ENCODE measurements at regions not wholly inside any gene's neighbourhood (a gene's known extent, or its start where the extent isn't known, plus 50 kb on each side); places are given as distances from the start of the nearest gene placed in this dataset.
A peak's percentile ranks its signal among the peaks of the same experiment; 100 is the strongest.

GRCh38 chrX:118250445-118250844 is 95.5 kb upstream of the WDR44 start:
- no peak for DNase-seq (ENCODE audit: low spot score)
- Histone ChIP-seq H3K36me3 (no peaks in the 10 kb centered on the region), H3K4me1 (no peaks in the 10 kb centered on the region), H3K4me3 (no peak overlapping the region), H3K9me3 (no peaks in the 10 kb centered on the region), H3K27ac (no peak overlapping the region), H3K27me3 (no peaks in the 10 kb centered on the region)
- TF ChIP-seq, protein P1, sequence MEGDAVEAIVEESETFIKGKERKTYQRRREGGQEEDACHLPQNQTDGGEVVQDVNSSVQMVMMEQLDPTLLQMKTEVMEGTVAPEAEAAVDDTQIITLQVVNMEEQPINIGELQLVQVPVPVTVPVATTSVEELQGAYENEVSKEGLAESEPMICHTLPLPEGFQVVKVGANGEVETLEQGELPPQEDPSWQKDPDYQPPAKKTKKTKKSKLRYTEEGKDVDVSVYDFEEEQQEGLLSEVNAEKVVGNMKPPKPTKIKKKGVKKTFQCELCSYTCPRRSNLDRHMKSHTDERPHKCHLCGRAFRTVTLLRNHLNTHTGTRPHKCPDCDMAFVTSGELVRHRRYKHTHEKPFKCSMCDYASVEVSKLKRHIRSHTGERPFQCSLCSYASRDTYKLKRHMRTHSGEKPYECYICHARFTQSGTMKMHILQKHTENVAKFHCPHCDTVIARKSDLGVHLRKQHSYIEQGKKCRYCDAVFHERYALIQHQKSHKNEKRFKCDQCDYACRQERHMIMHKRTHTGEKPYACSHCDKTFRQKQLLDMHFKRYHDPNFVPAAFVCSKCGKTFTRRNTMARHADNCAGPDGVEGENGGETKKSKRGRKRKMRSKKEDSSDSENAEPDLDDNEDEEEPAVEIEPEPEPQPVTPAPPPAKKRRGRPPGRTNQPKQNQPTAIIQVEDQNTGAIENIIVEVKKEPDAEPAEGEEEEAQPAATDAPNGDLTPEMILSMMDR (IDR thresholded peaks at IDR 0.05), result no peak

- no peaks in the 10 kb centered on the region for H3K4me1 ChIP-seq
- TF ChIP-seq, protein P1 (IDR thresholded peaks at IDR 0.05), result no peak
- no peak overlapping the region for H3K27ac ChIP-seq
Measured at GRCh38 chrX:118251271-118251670, 94.6 kb upstream of the WDR44 start.

DNA sequence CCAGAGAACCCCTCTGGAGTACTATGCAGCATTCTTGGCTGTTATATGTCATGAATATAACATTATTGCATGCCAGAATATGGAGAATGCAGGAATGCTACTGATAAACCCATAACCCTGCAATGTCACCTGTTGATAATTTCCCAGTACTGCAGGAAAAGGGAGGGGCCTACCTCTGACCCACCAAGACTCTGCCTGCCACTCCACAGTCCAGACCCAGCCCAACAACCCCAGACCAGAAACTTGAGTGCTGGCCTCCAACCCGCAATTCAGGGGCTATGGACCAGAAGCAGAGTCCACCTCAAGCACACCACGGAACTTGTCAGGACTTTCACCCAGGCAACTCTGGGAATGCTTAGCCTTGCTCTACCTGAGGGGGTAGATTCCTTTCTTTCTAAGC is 92.9 kb upstream of the WDR44 start:
- no peak for DNase-seq (ENCODE audit: low spot score)
- Histone ChIP-seq H3K4me1 (no peaks in the 10 kb centered on the region), H3K36me3 (no peaks in the 10 kb centered on the region), H3K27ac (no peak overlapping the region), H3K4me3 (no peak overlapping the region), H3K9me3 (no peaks in the 10 kb centered on the region), H3K27me3 (no peaks in the 10 kb centered on the region)
- TF ChIP-seq, protein P1 (IDR thresholded peaks at IDR 0.05), result no peak

More at GRCh38 chrX:118251271-118251670, 94.6 kb upstream of the WDR44 start:
- Histone ChIP-seq H3K36me3 (no peaks in the 10 kb centered on the region), H3K9me3 (no peaks in the 10 kb centered on the region), H3K27me3 (no peaks in the 10 kb centered on the region), H3K4me3 (no peak overlapping the region)
- no peak for DNase-seq (ENCODE audit: low spot score)

DNA sequence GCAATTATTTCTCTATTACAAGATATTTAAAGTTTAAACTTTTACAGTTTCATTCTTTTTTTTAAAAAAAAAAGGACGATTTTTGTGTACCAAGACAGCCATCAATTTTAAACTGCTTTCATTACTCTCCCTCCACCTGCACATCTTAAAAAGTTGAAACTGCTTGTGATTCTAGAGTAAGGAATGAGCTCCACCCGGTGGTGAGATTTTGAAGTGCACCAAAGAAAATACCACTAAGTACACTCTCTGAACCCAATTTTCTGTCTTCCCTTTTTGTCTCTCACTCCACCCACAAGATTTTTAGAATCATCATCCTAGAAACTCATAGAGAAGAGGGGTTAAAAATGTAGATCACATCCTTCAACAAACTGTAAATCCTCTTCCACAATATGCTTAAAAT is 91.3 kb upstream of the WDR44 start:
- Histone ChIP-seq H3K27me3 (no peaks in the 10 kb centered on the region), H3K4me3 (no peak overlapping the region), H3K4me1 (no peaks in the 10 kb centered on the region), H3K9me3 (no peaks in the 10 kb centered on the region), H3K27ac (no peak overlapping the region), H3K36me3 (no peaks in the 10 kb centered on the region)
- TF ChIP-seq, protein P1 (IDR thresholded peaks at IDR 0.05), result peak; percentile 53 to 81
- DNase-seq (ENCODE audit: low spot score), result peak; percentile 74

DNA sequence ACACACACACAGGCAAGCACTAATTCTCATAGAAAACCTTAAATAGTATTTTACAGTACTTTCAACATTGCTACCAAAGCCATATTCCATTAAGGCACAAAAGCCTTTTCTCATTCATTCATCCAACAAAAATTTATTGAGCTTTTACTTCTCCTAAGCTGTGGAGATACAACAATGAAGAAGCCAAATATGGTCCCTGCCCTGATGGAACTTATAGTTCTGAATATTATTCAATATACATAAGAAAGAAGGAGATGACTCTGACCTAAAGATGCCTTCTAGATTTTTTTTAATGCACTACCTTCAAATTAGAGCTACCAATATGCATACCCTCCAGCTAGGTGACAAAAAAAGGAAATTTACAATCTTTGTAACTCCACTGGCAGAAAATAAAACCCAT is 90.0 kb upstream of the WDR44 start:
- no peaks in the 10 kb centered on the region for H3K27me3 ChIP-seq
- no peaks in the 10 kb centered on the region for H3K36me3 ChIP-seq
- H3K27ac ChIP-seq, result no peak overlapping the region
- TF ChIP-seq, protein P1 (IDR thresholded peaks at IDR 0.05), result no peak
- no peak overlapping the region for H3K4me3 ChIP-seq
- no peaks in the 10 kb centered on the region for H3K9me3 ChIP-seq
- H3K4me1 ChIP-seq, result no peaks in the 10 kb centered on the region
- DNase-seq (ENCODE audit: low spot score), result no peak

GRCh38 chrX:118257781-118258180 is 88.1 kb upstream of the WDR44 start:
- no peaks in the 10 kb centered on the region for H3K4me1 ChIP-seq
- H3K27ac ChIP-seq, result no peak overlapping the region
- no peaks in the 10 kb centered on the region for H3K9me3 ChIP-seq
- H3K4me3 ChIP-seq, result no peak overlapping the region
- H3K36me3 ChIP-seq, result no peaks in the 10 kb centered on the region
- no peaks in the 10 kb centered on the region for H3K27me3 ChIP-seq
- DNase-seq (ENCODE audit: low spot score), result no peak
- TF ChIP-seq, protein P1 (IDR thresholded peaks at IDR 0.05), result no peak
